Esophagus muscularis mucosa (tissue), 3 donors: ENCODE measurements at regions not wholly inside any gene's neighbourhood (a gene's known extent, or its start where the extent isn't known, plus 50 kb on each side); places are given as distances from the start of the nearest gene placed in this dataset.

Source experiments
- POLR2AphosphoS5 ChIP-seq, 2 donors: sonication (generic); formaldehyde crosslinking; IDR thresholded peaks; one replicate each; pipeline ENCODE4 v1.6.1; 2017; ENCODE audit warnings: antibody characterized with exemption in 2 of 2
- TF ChIP-seq, protein P1 (sequence below), 3 experiments: fragments of 200-600 bp in 2 of 3; fragments of 450-650 bp in 1 of 3; sonication (generic) in 2 of 3; IDR thresholded peaks; one replicate each; pipeline ENCODE4 v1.5.1; 2017 to 2019; ENCODE audit warnings: antibody characterized with exemption in 3 of 3, mild to moderate bottlenecking in 2 of 3, moderate library complexity in 1 of 3

DNA sequence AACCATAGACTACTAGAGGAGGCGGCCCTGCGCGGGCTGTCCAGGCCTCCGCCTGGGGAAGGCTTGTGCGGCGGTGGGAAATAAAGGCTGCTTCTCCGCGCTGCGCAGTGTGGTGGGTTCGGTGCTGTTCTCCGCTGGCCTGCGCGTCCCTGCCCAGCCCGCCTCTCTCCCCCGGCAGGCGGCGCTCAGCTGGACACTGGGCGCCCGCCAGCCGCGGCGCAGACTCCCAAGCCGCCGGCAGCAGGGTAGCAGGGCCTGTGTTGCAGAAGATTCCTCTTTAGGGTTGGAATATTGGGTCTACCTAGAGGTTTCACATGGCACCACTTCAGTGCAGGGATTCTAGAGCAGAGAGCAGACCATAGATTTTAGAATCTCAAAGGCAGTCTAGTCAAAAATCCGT is 66.1 kb upstream of the ZPBP start:
- TF ChIP-seq POLR2AphosphoS5 (IDR thresholded peaks at IDR 0.05): no peak
- TF ChIP-seq, protein P1, sequence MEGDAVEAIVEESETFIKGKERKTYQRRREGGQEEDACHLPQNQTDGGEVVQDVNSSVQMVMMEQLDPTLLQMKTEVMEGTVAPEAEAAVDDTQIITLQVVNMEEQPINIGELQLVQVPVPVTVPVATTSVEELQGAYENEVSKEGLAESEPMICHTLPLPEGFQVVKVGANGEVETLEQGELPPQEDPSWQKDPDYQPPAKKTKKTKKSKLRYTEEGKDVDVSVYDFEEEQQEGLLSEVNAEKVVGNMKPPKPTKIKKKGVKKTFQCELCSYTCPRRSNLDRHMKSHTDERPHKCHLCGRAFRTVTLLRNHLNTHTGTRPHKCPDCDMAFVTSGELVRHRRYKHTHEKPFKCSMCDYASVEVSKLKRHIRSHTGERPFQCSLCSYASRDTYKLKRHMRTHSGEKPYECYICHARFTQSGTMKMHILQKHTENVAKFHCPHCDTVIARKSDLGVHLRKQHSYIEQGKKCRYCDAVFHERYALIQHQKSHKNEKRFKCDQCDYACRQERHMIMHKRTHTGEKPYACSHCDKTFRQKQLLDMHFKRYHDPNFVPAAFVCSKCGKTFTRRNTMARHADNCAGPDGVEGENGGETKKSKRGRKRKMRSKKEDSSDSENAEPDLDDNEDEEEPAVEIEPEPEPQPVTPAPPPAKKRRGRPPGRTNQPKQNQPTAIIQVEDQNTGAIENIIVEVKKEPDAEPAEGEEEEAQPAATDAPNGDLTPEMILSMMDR (IDR thresholded peaks at IDR 0.05): no peak
